ENCODE measurements at regions not wholly inside any gene's neighbourhood (a gene's known extent, or its start where the extent isn't known, plus 50 kb on each side); places are given as distances from the start of the nearest gene placed in this dataset.
"Not testable (repeated sequence)": the region's sequence is repeated elsewhere in the genome, so short reads cannot be mapped to it uniquely, and the experiment has no call there.

DNA sequence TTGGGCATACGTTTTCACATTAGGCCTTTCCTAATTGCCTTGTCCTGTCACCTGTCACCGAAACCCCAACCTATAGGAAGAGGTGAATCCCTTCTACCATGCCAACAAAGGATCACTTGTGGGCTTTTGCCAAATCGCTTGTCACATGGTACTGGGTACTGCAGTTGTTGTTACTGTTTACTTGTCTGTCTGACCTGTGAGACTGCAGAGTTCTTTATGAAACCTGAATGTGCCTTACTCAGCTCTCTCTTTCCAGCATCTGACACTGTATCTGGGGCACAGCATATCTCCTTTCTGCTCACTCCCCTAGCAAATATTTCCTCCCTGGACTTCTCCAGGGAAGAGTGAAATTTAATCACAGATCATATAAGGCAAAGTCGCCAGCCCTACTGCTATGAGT is 1272.4 kb downstream of the CDH8 start:
- DNase-seq: no peak

DNA sequence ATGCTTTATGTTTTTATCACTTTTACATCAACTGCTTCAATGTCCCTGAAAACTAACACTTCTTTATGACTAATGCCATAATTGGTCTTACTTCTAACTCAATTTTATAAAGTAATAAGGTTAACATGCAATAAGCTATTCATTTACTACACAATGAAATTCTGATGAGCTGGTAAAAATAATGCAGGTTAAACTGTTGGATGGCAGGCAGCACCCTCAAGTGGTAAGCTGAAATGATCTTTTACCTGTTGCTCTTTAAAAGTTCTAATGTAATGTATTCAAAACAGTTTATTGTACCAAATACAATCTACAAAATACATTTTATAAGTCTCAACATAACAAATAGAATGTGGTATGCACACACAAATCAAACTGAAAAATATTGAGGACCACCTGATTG is 1280.3 kb downstream of the CDH8 start:
- DNase-seq: no peak

DNA sequence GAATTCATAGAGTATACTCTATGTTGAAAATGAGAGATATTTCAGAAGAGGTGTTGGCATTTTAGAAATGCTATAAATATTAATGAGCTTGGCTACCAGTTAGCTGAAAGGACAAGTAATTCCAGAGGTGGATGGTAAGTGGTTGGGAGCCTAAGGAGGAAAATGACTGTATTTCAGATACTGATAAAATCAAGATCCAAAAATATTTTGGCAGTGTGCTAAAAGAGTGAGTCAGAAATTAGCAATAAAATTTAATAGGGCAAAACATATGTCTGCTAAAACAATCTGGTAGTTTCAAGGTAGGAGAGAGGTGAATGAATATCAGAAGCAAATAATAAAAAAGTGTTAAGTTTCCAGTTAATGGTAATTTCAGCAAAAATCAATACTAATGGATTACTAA is 1287.9 kb downstream of the CDH8 start:
- no peak for DNase-seq

DNA sequence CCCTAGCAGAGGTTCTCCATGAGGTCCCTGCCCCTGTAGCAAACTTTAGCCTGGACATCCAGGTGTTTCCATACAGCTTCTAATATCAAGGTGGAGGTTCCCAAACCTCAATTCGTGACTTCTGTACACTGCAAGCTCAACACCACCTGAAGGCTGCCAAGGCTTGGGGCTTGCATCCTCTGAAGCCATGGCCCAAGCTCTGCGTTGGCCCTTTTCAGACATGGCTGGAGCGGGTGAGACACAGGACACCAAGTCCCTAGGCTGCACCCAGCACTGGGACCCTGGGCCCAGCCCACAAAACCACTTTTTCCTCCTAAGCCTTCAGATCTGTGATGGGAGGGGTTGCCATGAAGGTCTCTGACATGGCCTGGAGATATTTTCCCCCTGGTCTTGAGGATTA is 1292.0 kb downstream of the CDH8 start:
- DNase-seq: no peak

DNA sequence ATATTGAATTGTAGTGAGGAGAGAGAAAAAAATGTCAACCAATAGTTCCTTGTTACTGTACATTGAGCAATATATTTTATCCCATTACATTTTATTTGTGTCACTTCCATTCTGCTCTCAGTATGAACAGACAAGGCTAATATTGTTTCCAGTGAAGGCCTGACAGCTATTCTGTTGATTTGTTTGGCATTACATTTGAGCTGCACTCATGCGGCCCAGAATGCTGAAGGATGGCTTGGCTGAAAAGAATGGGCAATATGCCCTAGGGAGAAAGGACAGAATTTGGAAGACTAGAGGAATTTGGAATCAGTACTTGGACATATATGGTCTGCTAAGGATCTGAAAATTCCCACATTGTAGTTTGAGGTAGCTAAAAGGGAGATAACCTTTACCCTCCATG is 1294.4 kb downstream of the CDH8 start:
- no peak for DNase-seq

DNA sequence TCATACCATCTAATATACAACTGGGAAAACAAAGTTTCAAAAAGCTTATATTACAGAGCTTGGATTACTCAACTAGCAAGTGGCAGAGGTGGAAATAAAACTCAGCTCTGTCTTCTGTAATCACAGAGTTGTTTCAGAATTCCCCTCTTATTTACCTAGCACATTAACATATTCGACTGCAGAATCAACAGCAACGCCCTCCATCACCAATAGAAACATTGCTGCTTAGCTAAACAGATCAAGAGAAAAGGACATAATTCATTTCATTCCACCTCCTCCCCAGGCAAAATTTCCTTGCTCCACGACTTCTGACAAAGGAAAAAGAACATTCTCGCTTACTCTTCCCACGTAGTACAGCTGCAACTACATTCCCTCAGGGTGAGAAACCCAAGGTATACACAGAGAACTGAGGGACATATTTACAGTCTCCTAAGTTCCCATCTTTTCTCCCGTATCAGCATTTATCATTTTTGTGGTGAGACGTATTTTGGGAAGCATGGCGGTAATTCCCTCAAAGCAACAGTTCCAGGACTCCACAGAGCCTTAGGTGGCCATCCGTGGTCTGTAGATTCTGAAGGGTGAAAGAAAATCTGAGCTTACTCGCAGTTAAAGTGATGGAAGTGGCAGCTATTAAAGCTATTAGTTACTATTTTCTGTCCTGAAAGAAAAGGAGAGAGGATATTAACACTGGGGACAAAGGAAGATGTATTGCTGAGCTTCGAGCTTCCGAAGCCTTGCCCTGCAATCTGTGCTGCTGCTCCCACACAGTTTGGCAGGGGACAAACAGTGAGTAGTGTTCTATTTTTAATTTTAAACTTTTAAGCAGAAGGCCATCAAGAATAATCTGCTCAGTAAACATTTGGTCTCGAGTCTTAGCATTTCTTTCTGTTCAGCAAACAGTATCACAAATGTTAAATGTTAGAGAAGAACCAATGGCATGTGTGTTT is 1296.2 kb downstream of the CDH8 start:
- no peak for DNase-seq

DNA sequence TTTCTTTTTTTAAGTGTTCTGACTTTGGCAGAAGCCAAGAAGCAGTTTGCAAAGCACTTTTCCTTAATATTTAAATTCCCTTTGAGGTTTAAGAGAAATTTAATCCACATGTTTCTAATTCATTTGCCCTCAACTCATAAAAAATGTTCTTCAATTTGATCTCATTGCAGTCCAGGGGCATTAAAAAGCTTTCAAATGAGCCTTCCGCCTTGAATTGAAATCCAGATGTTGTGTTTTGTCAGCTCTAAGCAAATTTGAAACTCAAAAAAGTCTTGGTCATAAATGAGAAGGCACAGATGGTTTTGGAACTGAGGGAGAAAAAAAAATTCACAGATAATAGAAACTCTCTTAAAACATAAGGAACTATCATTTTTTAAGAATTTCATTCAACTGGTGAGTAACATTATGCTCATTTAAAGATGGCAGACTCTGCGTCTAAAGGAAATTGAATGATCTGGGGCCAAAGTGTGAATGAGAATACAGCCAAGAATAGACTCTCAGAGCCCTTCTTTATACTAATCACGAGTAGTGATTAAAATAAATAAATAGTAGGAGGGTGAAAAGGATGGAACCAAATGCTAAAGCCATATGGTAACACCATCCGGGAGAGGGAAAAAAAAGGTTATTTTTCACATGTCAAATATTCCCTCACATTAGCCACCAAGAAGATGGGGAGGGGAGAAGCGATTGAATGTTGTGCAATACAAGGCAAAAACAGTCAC is 1304.7 kb downstream of the CDH8 start:
- no peak for DNase-seq

DNA sequence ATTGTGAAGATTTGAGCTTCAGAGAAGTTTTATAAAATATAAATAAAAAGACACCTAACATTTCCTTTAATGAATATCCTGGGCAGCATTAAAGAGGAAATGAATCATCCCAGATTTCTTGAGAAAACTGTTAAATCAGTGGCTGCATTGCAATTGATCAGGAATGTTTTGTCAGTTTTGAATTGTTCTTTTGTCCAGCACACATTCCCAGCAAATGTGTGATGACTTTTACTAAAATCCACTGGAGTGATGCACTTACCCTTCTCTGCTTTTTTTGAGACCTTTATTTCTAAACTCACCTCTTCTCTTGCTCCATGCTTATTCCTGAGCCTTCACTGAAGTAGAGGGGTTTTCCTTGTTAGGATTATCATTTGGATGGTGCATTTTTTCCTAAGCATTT is 1307.2 kb downstream of the CDH8 start:
- no peak for DNase-seq

DNA sequence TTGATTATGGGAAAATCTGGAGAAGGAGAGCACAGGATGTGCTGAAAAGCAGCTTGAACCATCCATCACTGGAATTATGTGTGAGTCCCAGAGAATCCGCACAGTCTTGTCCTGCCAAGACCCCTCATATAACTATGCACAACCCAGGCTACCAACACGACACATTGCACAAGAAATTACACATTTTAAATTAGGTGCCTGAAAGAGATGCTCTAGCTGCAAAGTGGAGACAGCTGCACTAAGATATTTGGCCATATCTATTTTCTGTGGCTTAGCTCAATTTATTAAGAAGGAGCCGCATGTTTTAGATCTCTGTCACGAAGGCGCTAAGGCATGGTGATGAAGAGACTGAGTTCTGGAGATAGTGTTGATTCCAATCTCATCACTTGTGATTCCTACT is 1308.4 kb downstream of the CDH8 start:
- DNase-seq: no peak

DNA sequence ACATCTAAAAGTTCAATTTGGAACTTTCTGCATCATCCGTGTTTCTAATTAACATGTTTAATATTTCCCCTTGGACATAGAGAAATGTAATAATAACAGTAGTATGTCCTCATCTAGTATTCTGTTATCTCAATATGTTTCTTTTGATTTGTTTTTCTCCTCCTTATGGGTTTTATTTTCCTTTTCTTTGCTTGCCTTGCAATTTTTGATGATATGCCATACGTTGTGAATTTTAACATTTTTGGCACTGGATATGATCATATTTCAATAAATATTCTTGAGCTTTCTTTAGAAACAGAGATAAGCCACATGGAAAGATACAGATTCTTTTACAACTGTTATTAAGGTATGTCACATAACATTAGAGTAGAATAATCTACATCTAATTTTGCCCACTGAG is 1316.2 kb downstream of the CDH8 start:
- no peak for DNase-seq

DNA sequence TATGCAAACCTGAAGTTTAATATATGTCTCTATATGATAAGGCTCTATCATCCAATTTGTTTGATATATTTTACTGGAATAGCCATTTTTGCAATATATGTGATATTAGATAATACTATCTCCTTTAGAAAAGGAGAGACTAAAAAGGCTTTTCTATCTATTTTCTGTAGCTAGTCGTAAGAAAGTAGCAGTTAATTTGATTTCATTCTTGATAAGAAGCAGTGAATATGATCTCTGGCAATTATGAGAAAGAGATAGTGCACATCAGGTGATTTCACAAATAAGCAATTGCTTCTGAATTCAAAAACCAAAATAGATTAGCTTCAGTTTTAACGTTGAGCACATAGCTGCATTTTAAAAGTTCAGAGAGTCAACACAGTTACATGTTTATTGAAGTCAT is 1318.4 kb downstream of the CDH8 start:
- DNase-seq: no peak

DNA sequence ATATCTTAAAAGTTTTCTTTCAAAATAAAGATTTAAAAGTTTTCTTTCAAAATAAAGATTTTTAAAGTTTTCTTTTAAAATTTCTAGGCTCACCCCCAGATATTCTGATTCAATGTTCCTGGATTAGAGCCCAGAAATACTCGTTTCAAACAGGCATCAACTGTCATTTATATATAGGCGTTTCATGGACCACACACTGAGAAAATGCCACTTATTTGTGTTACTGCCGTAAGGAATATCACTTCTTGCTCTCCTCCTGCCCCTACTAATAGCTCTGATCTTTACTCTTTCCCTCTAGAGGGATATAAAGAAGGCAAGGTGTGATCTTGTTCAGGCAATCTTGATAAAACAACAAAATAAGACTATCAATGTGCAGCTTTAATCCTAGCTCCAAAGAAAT is 1324.1 kb downstream of the CDH8 start:
- no peak for DNase-seq

DNA sequence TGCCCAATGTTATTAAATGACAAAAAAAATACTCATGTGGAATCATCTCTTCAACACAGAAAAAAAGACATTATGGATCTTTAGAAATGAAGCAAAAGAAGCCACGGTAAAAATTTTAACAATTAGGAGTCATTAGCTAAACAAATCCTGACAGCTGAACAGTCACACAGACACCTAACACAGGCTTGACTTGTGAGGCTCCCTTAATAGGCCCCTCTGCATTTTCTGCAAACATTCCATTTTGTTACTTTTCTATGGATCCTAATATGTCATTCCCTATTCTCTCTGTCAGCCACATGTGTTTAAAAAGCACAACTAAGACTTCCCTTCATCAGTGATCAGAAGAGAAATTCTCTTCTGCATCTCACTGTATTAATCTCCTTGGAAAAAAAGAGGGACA is 1331.5 kb downstream of the CDH8 start:
- DNase-seq: no peak

DNA sequence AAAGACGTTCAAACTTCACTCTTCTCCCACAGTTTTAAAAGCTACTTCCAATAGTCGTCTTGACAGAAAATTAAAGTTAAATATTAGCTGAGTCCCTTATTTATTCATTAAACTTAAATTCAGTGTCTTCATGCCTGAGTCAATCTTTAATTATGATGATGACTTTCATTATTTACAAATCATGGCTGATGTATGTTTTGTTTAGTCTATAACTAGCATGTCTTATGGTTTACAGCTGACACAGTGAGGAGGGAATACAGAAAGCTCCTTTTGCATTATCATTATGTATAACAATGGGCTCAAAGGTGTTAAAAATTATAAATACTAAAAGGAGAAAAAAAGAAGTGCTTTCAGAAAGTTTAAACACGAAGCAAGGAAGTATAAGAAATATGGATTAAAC is 1333.1 kb downstream of the CDH8 start:
- DNase-seq: no peak

DNA sequence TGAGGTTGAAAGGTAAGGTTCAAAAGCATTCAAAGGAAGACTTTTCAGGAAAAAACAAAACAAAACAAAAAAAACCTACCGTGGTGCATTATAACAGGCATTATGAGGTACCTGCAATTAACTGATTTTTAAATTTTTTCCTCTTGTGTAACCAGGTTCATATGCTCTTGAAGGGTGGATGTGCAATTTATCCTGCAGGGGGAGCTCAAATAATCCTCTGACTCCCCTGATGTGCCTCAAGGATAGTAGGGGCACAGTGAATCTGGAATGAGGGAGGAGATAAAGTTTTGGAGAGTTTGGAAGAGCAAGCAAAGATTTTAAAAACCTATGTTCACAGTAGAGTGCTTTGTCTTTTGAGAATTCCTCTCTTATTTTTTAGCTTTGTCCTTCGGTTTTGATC is 1349.4 kb downstream of the CDH8 start:
- no peak for DNase-seq

DNA sequence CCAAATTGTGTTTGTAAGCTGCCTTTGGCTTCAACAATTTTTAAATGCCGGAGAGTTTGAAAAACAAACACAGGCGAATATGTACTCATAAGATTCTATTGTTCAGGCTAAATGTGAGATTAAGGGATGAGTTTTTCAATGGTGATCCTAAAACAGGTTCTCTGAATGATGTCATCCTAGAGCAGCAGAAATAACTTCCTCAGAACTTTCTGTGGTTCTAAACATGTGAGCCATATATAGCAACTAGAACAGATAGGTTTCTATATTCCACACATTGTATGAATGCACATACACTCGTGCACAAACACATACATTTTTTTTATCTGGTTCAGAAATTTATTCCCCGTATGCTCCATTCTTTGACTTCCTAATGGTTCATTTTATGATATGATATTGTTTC is 1352.2 kb downstream of the CDH8 start:
- no peak for DNase-seq

DNA sequence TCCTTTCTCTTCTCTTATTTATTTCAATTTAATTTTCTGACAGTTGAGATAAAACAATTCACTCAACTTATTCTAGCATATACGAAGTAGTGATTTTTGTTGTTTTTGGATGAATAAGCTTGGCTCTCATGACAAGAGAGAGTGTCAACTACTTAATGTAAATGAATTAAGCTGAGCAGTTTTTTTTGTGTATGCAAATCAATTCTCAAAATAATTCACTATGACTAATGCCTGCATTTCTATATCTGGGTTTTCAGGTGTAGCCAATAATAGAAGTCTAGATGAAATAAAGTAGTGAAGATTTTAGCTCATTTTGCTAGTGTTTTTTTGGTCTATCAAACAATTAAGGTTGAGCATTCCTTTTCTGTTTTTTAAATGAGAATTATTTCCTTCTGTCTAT is 1354.0 kb downstream of the CDH8 start:
- no peak for DNase-seq

DNA sequence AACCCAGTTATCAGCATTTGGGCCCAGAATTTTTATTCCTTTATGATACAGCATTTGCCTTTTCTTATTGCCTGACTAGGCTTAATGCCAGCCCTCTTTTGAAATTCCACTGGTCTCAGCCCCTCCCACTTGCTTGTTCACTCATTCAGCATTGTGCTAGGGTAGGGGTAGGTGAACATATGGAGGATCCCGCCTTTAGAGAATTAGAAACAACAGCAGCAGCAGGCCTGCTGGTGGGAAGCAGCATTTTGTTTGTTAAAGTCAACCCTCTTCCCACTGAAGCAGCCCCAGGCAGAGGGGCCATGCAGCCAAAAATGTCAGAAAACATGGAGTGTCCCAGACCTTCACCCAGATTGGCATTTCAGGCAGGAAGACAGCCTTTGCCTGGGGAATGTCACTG is 1355.2 kb downstream of the CDH8 start:
- DNase-seq: no peak

DNA sequence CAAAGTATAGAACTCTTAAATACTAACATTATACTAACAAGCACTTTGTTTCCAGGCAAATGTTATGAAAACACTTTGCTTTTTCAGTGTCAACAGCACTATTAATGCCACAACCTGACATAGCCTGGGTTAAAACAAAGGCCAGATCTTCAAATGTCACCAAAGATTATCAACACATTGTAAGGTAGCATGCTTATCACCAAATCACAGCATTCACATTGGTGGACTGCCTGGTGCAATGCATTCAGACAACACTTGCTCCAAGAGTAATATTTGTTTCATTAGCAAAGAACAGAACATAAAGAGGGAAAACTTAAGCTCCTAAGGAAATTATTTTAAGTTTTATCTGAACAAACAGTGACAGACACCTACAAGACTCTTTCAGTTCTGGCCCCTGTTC is 1361.2 kb downstream of the CDH8 start:
- no peak for DNase-seq

DNA sequence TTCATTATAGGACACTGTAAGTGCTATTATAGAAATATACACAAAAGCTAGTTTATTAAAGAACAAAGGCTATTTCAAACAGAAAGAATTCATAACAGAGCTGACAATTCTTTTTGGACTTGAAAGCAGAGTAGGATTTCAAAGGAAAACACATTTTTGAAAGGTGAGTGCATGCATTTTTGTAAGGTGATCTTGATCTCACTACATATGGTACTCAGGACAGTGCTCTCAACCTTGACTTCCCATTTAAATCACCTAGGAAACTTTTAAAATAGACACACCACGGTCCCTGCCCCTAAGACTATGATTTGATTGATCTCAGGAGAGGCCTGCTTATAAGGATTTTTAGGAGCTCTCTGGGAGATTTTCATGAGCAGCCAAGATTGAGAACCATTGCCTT is 1362.0 kb downstream of the CDH8 start:
- no peak for DNase-seq

DNA sequence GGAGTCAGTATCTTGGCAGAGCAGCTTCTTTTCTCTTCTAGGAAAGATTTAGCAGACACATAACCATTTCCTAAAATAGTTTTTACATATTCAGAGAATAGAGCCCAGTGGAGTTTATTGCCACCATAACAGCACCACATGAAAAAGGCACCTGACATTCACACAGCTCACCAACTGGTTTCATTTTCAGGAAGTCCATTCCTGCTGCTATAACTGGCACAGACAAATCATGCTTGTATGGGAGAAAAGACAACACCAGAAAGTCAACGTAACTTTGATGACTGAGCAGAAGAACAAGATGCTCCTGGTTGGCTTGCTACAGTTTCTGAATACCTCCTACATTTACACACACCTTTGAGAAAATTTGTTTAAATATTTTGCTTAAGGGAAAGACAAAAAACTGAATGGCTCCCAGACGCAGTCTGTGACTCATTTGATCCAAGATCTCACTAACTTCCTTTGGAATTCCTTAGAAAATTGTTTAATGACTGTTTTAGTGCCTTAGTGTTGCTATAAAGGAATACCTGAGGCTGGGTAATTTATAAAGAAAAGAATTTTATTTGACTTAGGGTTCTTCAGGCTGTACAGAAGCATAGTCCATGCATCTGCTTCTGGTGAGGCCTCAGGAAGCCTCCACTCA is 1380.6 kb downstream of the CDH8 start:
- no peak for DNase-seq

DNA sequence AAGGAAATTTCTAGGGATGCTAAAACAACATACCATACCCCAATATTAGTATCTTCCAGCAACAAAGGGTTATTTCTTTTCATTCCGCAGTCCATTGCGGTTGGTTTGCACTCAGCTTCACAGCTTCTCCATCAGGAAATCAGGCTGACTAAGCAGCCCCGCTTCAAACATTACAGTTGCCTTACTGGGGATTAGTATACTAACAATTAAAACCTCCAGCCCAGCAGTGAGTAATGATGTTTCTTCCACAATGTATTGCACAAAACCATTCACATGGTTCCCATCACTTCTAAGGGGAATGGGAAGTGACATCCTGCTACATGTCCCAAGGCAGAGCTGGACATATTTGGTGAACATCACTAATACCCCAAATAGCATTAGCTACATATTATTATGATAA is 1384.9 kb downstream of the CDH8 start:
- no peak for DNase-seq

DNA sequence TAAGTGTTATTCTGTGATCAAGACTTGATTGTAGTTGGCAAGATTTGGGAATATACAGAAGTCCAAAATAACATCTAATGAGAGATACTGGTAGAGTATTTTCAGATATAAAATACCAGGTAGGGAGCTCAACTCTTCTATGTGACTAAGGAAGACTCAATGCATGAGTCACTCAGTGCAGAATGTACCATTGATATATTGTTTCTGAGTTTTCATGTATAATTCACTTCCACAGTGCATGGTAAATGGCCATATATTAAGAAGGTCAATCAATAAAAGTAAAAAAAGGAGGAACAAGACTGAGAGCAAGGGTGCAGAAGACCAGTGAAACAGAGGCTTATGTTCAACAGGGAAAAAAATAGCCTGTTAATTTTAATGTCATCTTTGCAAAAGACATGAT is 1387.9 kb downstream of the CDH8 start:
- DNase-seq: no peak

DNA sequence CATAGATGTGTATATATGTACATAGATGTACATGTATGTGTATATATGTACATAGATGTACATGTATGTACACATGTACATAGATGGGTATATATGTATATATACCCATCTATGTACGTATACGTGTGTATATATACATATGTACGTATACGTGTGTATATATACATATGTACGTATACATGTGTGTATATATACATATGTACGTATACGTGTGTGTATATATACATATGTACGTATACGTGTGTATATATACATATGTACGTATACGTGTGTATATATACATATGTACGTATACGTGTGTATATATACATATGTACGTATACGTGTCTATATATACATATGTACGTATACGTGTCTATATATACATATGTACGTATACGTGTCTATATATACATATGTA is 1388.8 kb downstream of the CDH8 start:
- not testable (repeated sequence) for DNase-seq
